Osteoblast (primary cell): ENCODE measurements at regions not wholly inside any gene's neighbourhood (a gene's known extent, or its start where the extent isn't known, plus 50 kb on each side); places are given as distances from the start of the nearest gene placed in this dataset.

Source experiments
- DNase-seq: peaks from one replicate; pipeline ENCODE4 v3.0.0; 2011; ENCODE audit warnings: low spot score, mixed read lengths; ENCODE audit not compliant: insufficient read length; ENCODE audit errors: missing footprints
- H2AFZ ChIP-seq: 2 replicates; pipeline ENCODE4 v1.6.0; 2011; ENCODE audit warnings: mild to moderate bottlenecking, low read length
- H3K27ac ChIP-seq: 2 replicates; pipeline ENCODE4 v1.5.1; 2011; ENCODE audit warnings: mild to moderate bottlenecking, low read depth, low read length, moderate library complexity
- H3K27me3 ChIP-seq: 2 replicates; pipeline ENCODE4 v1.6.0; 2012; ENCODE audit warnings: mild to moderate bottlenecking, control low read depth, inconsistent platforms, low read length, moderate library complexity; ENCODE audit not compliant: insufficient read depth
- H3K36me3 ChIP-seq: 2 replicates; pipeline ENCODE4 v1.5.1; 2011; ENCODE audit warnings: mild to moderate bottlenecking, low read length, control low read depth, moderate library complexity; ENCODE audit not compliant: insufficient read depth
- H3K4me1 ChIP-seq: 2 replicates; pipeline ENCODE4 v1.5.1; 2011; ENCODE audit warnings: mild to moderate bottlenecking, low read length, control low read depth, moderate library complexity; ENCODE audit not compliant: insufficient read depth
- H3K4me2 ChIP-seq: 2 replicates; pipeline ENCODE4 v1.6.0; 2011; ENCODE audit warnings: mild to moderate bottlenecking, low read length; ENCODE audit not compliant: insufficient read depth
- H3K4me3 ChIP-seq: fragments of 200-600 bp; sonication (generic); 3 replicates; pipeline ENCODE4 v1.5.1; 2012; ENCODE audit warnings: mild to moderate bottlenecking, low read length, inconsistent platforms; ENCODE audit not compliant: insufficient read depth
- H3K79me2 ChIP-seq: 2 replicates; pipeline ENCODE4 v1.6.0; 2012; ENCODE audit warnings: mild to moderate bottlenecking, low read length, control low read depth, inconsistent platforms; ENCODE audit not compliant: insufficient read depth
- H3K9me3 ChIP-seq: 2 replicates; pipeline ENCODE4 v1.5.1; 2011; ENCODE audit warnings: low read depth, low read length, control low read depth
- H4K20me1 ChIP-seq: 2 replicates; pipeline ENCODE4 v1.6.0; 2012; ENCODE audit warnings: mild to moderate bottlenecking, low read length, control low read depth; ENCODE audit not compliant: insufficient read depth
- CTCF ChIP-seq: IDR thresholded peaks from 2 replicates; pipeline ENCODE4 v1.5.1; 2011; ENCODE audit warnings: mild to moderate bottlenecking, low read depth, low read length, moderate library complexity; ENCODE audit errors: extremely low read depth

GRCh38 chr2:16855183-16855582, 189.5 kb upstream of the CYRIA start:
- DNase-seq: no peak
- peaks cover 4% of the 10 kb centered on the region for H3K9me3 ChIP-seq
- no peak overlapping the region for H2AFZ ChIP-seq
- H3K4me1 ChIP-seq: no peaks in the 10 kb centered on the region
- no peak overlapping the region for H3K4me2 ChIP-seq
- no peaks in the 10 kb centered on the region for H3K79me2 ChIP-seq
- no peak for TF ChIP-seq CTCF
- H4K20me1 ChIP-seq: no peaks in the 10 kb centered on the region
- no peaks in the 10 kb centered on the region for H3K27me3 ChIP-seq
- H3K36me3 ChIP-seq: no peaks in the 10 kb centered on the region
- H3K27ac ChIP-seq: no peak overlapping the region
- no peak overlapping the region for H3K4me3 ChIP-seq

GRCh38 chr2:16853088-16853487, 187.5 kb upstream of the CYRIA start:
- no peak for TF ChIP-seq CTCF
- Histone ChIP-seq H3K4me3 (no peak overlapping the region), H3K79me2 (no peaks in the 10 kb centered on the region), H3K36me3 (no peaks in the 10 kb centered on the region), H3K9me3 (peaks cover 4% of the 10 kb centered on the region), H4K20me1 (no peaks in the 10 kb centered on the region), H3K4me1 (no peaks in the 10 kb centered on the region), H3K4me2 (no peak overlapping the region), H2AFZ (no peak overlapping the region), H3K27ac (no peak overlapping the region), H3K27me3 (no peaks in the 10 kb centered on the region)
- DNase-seq: no peak

- Histone ChIP-seq H4K20me1 (no peaks in the 10 kb centered on the region), H3K27me3 (no peaks in the 10 kb centered on the region), H3K4me2 (no peak overlapping the region), H3K9me3 (peaks cover 4% of the 10 kb centered on the region), H3K27ac (no peak overlapping the region), H3K4me3 (no peak overlapping the region), H3K4me1 (no peaks in the 10 kb centered on the region), H3K79me2 (no peaks in the 10 kb centered on the region), H2AFZ (no peak overlapping the region), H3K36me3 (no peaks in the 10 kb centered on the region)
- no peak for DNase-seq
- TF ChIP-seq CTCF: no peak
These were observed 187.0 kb upstream of the CYRIA start for GRCh38 chr2:16852651-16853050.

- Histone ChIP-seq H4K20me1 (no peaks in the 10 kb centered on the region), H3K4me3 (no peak overlapping the region), H3K27ac (no peak overlapping the region), H3K36me3 (no peaks in the 10 kb centered on the region), H3K4me2 (no peak overlapping the region), H3K9me3 (peaks cover 4% of the 10 kb centered on the region), H3K27me3 (no peaks in the 10 kb centered on the region), H3K79me2 (no peaks in the 10 kb centered on the region), H3K4me1 (no peaks in the 10 kb centered on the region), H2AFZ (no peak overlapping the region)
- TF ChIP-seq CTCF: no peak
- no peak for DNase-seq
These were observed 185.5 kb upstream of the CYRIA start for GRCh38 chr2:16851126-16851525.
